ENCODE measurements at regions not wholly inside any gene's neighbourhood (a gene's known extent, or its start where the extent isn't known, plus 50 kb on each side); places are given as distances from the start of the nearest gene placed in this dataset.

DNA sequence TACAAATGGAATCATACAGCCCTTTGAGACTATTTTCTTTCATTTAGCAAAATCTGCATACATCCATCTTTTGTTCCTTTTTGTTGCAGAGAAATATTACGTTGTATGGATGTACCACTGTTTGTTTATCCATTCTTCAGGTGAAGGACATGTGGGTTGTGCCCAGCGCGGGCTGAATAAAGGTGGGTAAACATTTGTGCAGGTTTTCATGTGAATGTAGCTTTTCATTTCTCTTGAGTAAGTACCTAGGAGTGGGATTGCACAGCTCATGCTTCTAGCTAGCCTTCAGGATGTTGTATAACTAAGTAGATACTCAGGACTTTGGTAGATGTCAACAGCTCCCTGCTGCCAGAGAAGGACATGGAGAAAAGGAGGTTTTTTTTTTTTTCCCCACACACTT, 50.6 kb upstream of the SPRED2 start (continued):
- TF ChIP-seq CHD4 (IDR thresholded peaks at IDR 0.05; ENCODE audit: borderline replicate concordance, low read length), result no peak
- no peak for TF ChIP-seq NFATC3 (CRISPR knock-in tag; IDR thresholded peaks at IDR 0.05)
- no peak for TF ChIP-seq ZFP36L2 (CRISPR knock-in tag; IDR thresholded peaks at IDR 0.05)
- no peak for TF ChIP-seq EEA1 (CRISPR knock-in tag; IDR thresholded peaks at IDR 0.05; ENCODE audit: borderline replicate concordance)
- no peak for TF ChIP-seq LCORL (IDR thresholded peaks at IDR 0.05)
- no peak for TF ChIP-seq LCORL (CRISPR knock-in tag; IDR thresholded peaks at IDR 0.05)
- no peak for TF ChIP-seq ZNF431 (CRISPR knock-in tag; IDR thresholded peaks at IDR 0.05; ENCODE audit: borderline replicate concordance, low read depth)
- peak; percentile 52; the same call in 1 of the 2 replicates for TF ChIP-seq MEIS2 (CRISPR knock-in tag; IDR thresholded peaks at IDR 0.05)
- no peak for TF ChIP-seq U2AF1 (optimal IDR thresholded peaks at IDR 0.05; ENCODE audit: low read depth, low read length)
- no peak for TF ChIP-seq YY1 (IDR thresholded peaks at IDR 0.05; ENCODE audit: insufficient read depth, insufficient replicate concordance, low read depth, low read length)
- TF ChIP-seq RCOR2 (CRISPR knock-in tag; IDR thresholded peaks at IDR 0.05), result 0 out of 2 replicates have a peak, but pooled peaks have one; percentile 46
- no peak for TF ChIP-seq ZNF101 (CRISPR knock-in tag; IDR thresholded peaks at IDR 0.05; ENCODE audit: borderline replicate concordance, low read depth)
- TF ChIP-seq ZNF773 (CRISPR knock-in tag; IDR thresholded peaks at IDR 0.05; ENCODE audit: borderline replicate concordance), result no peak
- TF ChIP-seq ESRRA (CRISPR knock-in tag; IDR thresholded peaks at IDR 0.05; ENCODE audit: low read depth), result no peak
- 0 out of 2 replicates have a peak, but pooled peaks have one; percentile 23 for TF ChIP-seq PPARG (CRISPR knock-in tag; conservative IDR thresholded peaks at IDR 0.05)
- TF ChIP-seq ZNF329 (CRISPR knock-in tag; IDR thresholded peaks at IDR 0.05; ENCODE audit: low read depth), result no peak
- TF ChIP-seq ZNF34 (CRISPR knock-in tag; IDR thresholded peaks at IDR 0.05; ENCODE audit: borderline replicate concordance), result no peak
- TF ChIP-seq DMAP1 (CRISPR knock-in tag; IDR thresholded peaks at IDR 0.05), result no peak
- no peak for TF ChIP-seq DRAP1 (CRISPR knock-in tag; IDR thresholded peaks at IDR 0.05)
- TF ChIP-seq ZNF180 (CRISPR knock-in tag; IDR thresholded peaks at IDR 0.05; ENCODE audit: borderline replicate concordance, low read depth), result no peak
- TF ChIP-seq KDM2A (CRISPR knock-in tag; IDR thresholded peaks at IDR 0.05; ENCODE audit: borderline replicate concordance, low read depth), result no peak
- no peak for TF ChIP-seq GZF1 (CRISPR knock-in tag; IDR thresholded peaks at IDR 0.05)
- no peak for TF ChIP-seq PHF8 (CRISPR knock-in tag; IDR thresholded peaks at IDR 0.05)
- TF ChIP-seq HDAC2 (CRISPR knock-in tag; IDR thresholded peaks at IDR 0.05), result peak; percentile 79
- no peak for TF ChIP-seq PREB (CRISPR knock-in tag; IDR thresholded peaks at IDR 0.05)
- no peak for TF ChIP-seq ZNF335 (CRISPR knock-in tag; IDR thresholded peaks at IDR 0.05)
- TF ChIP-seq MEF2D (CRISPR knock-in tag; IDR thresholded peaks at IDR 0.05), result no peak
- TF ChIP-seq TSC22D2 (CRISPR knock-in tag; IDR thresholded peaks at IDR 0.05; ENCODE audit: borderline replicate concordance), result no peak
- 0 out of 2 replicates have a peak, but pooled peaks have one; percentile 32 for TF ChIP-seq KLF11 (CRISPR knock-in tag; IDR thresholded peaks at IDR 0.05)
- TF ChIP-seq KLF6 (CRISPR knock-in tag; IDR thresholded peaks at IDR 0.05), result no peak
- no peak for TF ChIP-seq PHF5A (CRISPR knock-in tag; IDR thresholded peaks at IDR 0.05; ENCODE audit: low read depth, unreplicated experiment)
- no peak for TF ChIP-seq HDAC6 (IDR thresholded peaks at IDR 0.05; ENCODE audit: low read depth, low read length)
- TF ChIP-seq ZNF558 (CRISPR knock-in tag; IDR thresholded peaks at IDR 0.05; ENCODE audit: borderline replicate concordance), result no peak
- TF ChIP-seq, protein P1, sequence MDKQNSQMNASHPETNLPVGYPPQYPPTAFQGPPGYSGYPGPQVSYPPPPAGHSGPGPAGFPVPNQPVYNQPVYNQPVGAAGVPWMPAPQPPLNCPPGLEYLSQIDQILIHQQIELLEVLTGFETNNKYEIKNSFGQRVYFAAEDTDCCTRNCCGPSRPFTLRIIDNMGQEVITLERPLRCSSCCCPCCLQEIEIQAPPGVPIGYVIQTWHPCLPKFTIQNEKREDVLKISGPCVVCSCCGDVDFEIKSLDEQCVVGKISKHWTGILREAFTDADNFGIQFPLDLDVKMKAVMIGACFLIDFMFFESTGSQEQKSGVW (CRISPR knock-in tag; IDR thresholded peaks at IDR 0.05; ENCODE audit: borderline replicate concordance), result no peak
- no peak for TF ChIP-seq MED13 (CRISPR knock-in tag; IDR thresholded peaks at IDR 0.05)
